ENCODE measurements at regions not wholly inside any gene's neighbourhood (a gene's known extent, or its start where the extent isn't known, plus 50 kb on each side); places are given as distances from the start of the nearest gene placed in this dataset.

- DNase-seq (ENCODE audit: low read depth, low spot score), result no peak
- ChIA-PET RAD21 (ENCODE audit: low non-redundant PET in 1 of 2, low total read pairs in 2 of 2, uncharacterized antibody in 2 of 2, unreplicated experiment in 2 of 2) (no interaction called here), CTCF (no interaction called here)
These were observed 1094.1 kb downstream of the TDRD15 start for GRCh38 chr2:22217881-22218280.

GRCh38 chr2:22221006-22221405 lies 1097.2 kb downstream of the TDRD15 start:
- ChIA-PET POLR2A (no interaction called here), RAD21 (ENCODE audit: low non-redundant PET in 1 of 2, low total read pairs in 2 of 2, uncharacterized antibody in 2 of 2, unreplicated experiment in 2 of 2) (no interaction called here), CTCF (no interaction called here)
- Histone ChIP-seq H3K4me3 (replicated peaks in 1 of 2; ENCODE audit: low read depth in 1 of 2, low read length in 2 of 2) (no peak overlapping the region), H3K79me2 (ENCODE audit: insufficient read depth, low read length) (no peaks in the 10 kb centered on the region), H3K36me3 (ENCODE audit: control insufficient read depth in 1 of 2, insufficient read depth in 2 of 2, low read length in 2 of 2) (no peaks in the 10 kb centered on the region), H2AFZ (ENCODE audit: low read depth, low read length, poor library complexity, severe bottlenecking) (no peak overlapping the region), H3K27ac (ENCODE audit: low read depth, low read length) (no peak overlapping the region), H3K9ac (ENCODE audit: low read length) (no peak overlapping the region), H4K20me1 (ENCODE audit: insufficient read depth) (no peaks in the 10 kb centered on the region), H3K9me2 (ENCODE audit: insufficient read depth) (no peaks in the 10 kb centered on the region), H3K9me3 (ENCODE audit: control insufficient read depth in 1 of 2, insufficient read depth in 1 of 2, low read depth in 1 of 2, low read length in 2 of 2) (peaks cover 17 to 27% of the 10 kb centered on the region in 2 experiments; a peak in 3 of 4 replicates), H3K27me3 (ENCODE audit: insufficient read depth, low read length) (no peaks in the 10 kb centered on the region), H3K4me2 (ENCODE audit: low read length) (no peak overlapping the region), H3K4me1 (ENCODE audit: control insufficient read depth in 1 of 2, insufficient read depth in 2 of 2, low read length in 2 of 2) (no peaks in the 10 kb centered on the region)
- no TSS peak for BruUV-seq (replicated peaks)
- TF ChIP-seq CBX3 (IDR thresholded peaks at IDR 0.05; ENCODE audit: low read depth) (no peak), FOSL1 (IDR thresholded peaks at IDR 0.05; ENCODE audit: low read depth) (no peak), EGR1 (IDR thresholded peaks at IDR 0.05; ENCODE audit: low read depth) (no peak), POLR2AphosphoS5 (IDR thresholded peaks at IDR 0.05; ENCODE audit: low read depth, low read length) (no peak), RAD21 (IDR thresholded peaks at IDR 0.05; ENCODE audit: low read depth) (no peak), TCF7L2 (IDR thresholded peaks at IDR 0.05; ENCODE audit: borderline replicate concordance, extremely low read depth, insufficient read depth, insufficient read length) (no peak), SP1 (IDR thresholded peaks at IDR 0.05; ENCODE audit: low read depth) (no peak)
- TF ChIP-seq, protein P1, sequence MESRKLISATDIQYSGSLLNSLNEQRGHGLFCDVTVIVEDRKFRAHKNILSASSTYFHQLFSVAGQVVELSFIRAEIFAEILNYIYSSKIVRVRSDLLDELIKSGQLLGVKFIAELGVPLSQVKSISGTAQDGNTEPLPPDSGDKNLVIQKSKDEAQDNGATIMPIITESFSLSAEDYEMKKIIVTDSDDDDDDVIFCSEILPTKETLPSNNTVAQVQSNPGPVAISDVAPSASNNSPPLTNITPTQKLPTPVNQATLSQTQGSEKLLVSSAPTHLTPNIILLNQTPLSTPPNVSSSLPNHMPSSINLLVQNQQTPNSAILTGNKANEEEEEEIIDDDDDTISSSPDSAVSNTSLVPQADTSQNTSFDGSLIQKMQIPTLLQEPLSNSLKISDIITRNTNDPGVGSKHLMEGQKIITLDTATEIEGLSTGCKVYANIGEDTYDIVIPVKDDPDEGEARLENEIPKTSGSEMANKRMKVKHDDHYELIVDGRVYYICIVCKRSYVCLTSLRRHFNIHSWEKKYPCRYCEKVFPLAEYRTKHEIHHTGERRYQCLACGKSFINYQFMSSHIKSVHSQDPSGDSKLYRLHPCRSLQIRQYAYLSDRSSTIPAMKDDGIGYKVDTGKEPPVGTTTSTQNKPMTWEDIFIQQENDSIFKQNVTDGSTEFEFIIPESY (IDR thresholded peaks at IDR 0.05; ENCODE audit: extremely low read depth, insufficient replicate concordance, low read length), result no peak
- intact Hi-C loops (cut with micrococcal nuclease), result no loop called here
- DNase-seq (ENCODE audit: low read depth, low spot score), result no peak
- no peak for ATAC-seq

More at GRCh38 chr2:22217881-22218280, 1094.1 kb downstream of the TDRD15 start:
- Histone ChIP-seq H2AFZ (ENCODE audit: low read depth, low read length, poor library complexity, severe bottlenecking) (no peak overlapping the region), H3K36me3 (ENCODE audit: control insufficient read depth in 1 of 2, insufficient read depth in 2 of 2, low read length in 2 of 2) (no peaks in the 10 kb centered on the region), H3K9me3 (ENCODE audit: control insufficient read depth in 1 of 2, insufficient read depth in 1 of 2, low read depth in 1 of 2, low read length in 2 of 2) (peaks cover 17 to 23% of the 10 kb centered on the region in 2 experiments; a peak in 3 of 4 replicates), H3K4me2 (ENCODE audit: low read length) (no peak overlapping the region), H3K9ac (ENCODE audit: low read length) (no peak overlapping the region), H3K27me3 (ENCODE audit: insufficient read depth, low read length) (no peaks in the 10 kb centered on the region), H3K9me2 (ENCODE audit: insufficient read depth) (no peaks in the 10 kb centered on the region), H4K20me1 (ENCODE audit: insufficient read depth) (no peaks in the 10 kb centered on the region), H3K4me1 (ENCODE audit: control insufficient read depth in 1 of 2, insufficient read depth in 2 of 2, low read length in 2 of 2) (no peaks in the 10 kb centered on the region), H3K79me2 (ENCODE audit: insufficient read depth, low read length) (no peaks in the 10 kb centered on the region), H3K27ac (ENCODE audit: low read depth, low read length) (no peak overlapping the region), H3K4me3 (replicated peaks in 1 of 2; ENCODE audit: low read depth in 1 of 2, low read length in 2 of 2) (no peak overlapping the region)
- intact Hi-C loops (cut with micrococcal nuclease), result no loop called here
- ATAC-seq, result no peak
- POLR2A ChIA-PET, result no interaction called here
- no TSS peak for BruUV-seq (replicated peaks)
- TF ChIP-seq CBX3 (IDR thresholded peaks at IDR 0.05; ENCODE audit: low read depth) (no peak), RAD21 (IDR thresholded peaks at IDR 0.05; ENCODE audit: low read depth) (no peak), CEBPB (IDR thresholded peaks at IDR 0.05; ENCODE audit: low read depth) (no peak), FOSL1 (IDR thresholded peaks at IDR 0.05; ENCODE audit: low read depth) (no peak), ZNF274 (IDR thresholded peaks at IDR 0.05; ENCODE audit: low read depth, low read length) (no peak)
- TF ChIP-seq, protein P2, sequence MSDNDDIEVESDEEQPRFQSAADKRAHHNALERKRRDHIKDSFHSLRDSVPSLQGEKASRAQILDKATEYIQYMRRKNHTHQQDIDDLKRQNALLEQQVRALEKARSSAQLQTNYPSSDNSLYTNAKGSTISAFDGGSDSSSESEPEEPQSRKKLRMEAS (IDR thresholded peaks at IDR 0.05), result no peak
